A673 (cell line): ENCODE measurements at regions not wholly inside any gene's neighbourhood (a gene's known extent, or its start where the extent isn't known, plus 50 kb on each side); places are given as distances from the start of the nearest gene placed in this dataset.

Experiments used
- BruUV-seq: library from RNA; stranded (reverse); fragments of 400-500 nt; replicated peaks from 2 replicates; lab custom pipeline; 2021; lab: Mats Ljungman, UMichigan
- CTCF ChIA-PET: fragments of 300-600 bp; sonication (Branson Sonifier 250); formaldehyde crosslinking; loops from one replicate; lab custom pipeline; 2022; ENCODE audit warnings: antibody characterized with exemption; lab: Charles Lee
- POLR2A ChIA-PET: fragments of 300-600 bp; sonication (Branson Sonifier 250); formaldehyde crosslinking; loops from one replicate; lab custom pipeline; 2022; ENCODE audit warnings: antibody characterized with exemption; ENCODE audit not compliant: low non-redundant PET; lab: Charles Lee
- DNase-seq: peaks from one replicate; pipeline ENCODE4 v3.0.0-alpha.2; 2015; ENCODE audit warnings: low spot score
- H3K27ac ChIP-seq: fragments of 200-600 bp; sonication (generic); 2 replicates; pipeline ENCODE4 v1.5.1; 2016; ENCODE audit warnings: mixed run types, low read depth, mild to moderate bottlenecking, mixed read lengths, antibody characterized with exemption, low read length; ENCODE audit not compliant: poor library complexity, severe bottlenecking
- H3K27me3 ChIP-seq: fragments of 200-600 bp; sonication (generic); replicated peaks from 2 replicates; pipeline ENCODE4 v1.6.1; 2017; ENCODE audit warnings: mixed run types, low read depth, mild to moderate bottlenecking, mixed read lengths, antibody characterized with exemption, low read length; ENCODE audit not compliant: insufficient read depth, poor library complexity
- H3K36me3 ChIP-seq: fragments of 200-600 bp; sonication (generic); 2 replicates; pipeline ENCODE4 v1.6.1; 2016; ENCODE audit warnings: mixed run types, mild to moderate bottlenecking, mixed read lengths, antibody characterized with exemption, low read length; ENCODE audit not compliant: insufficient read depth, poor library complexity, severe bottlenecking
- H3K4me1 ChIP-seq: fragments of 200-600 bp; sonication (generic); 2 replicates; pipeline ENCODE4 v1.6.1; 2017; ENCODE audit warnings: mixed run types, mild to moderate bottlenecking, mixed read lengths, antibody characterized with exemption, low read length; ENCODE audit not compliant: insufficient read depth, poor library complexity, severe bottlenecking
- H3K4me3 ChIP-seq: fragments of 200-600 bp; sonication (generic); 2 replicates; pipeline ENCODE4 v1.5.1; 2016; ENCODE audit warnings: low read depth, mixed run types, mild to moderate bottlenecking, mixed read lengths, low read length; ENCODE audit not compliant: poor library complexity, severe bottlenecking
- H3K9me3 ChIP-seq: fragments of 200-600 bp; sonication (generic); 2 replicates; pipeline ENCODE4 v1.6.1; 2016; ENCODE audit warnings: mixed run types, low read depth, mild to moderate bottlenecking, mixed read lengths, antibody characterized with exemption, low read length; ENCODE audit not compliant: poor library complexity, severe bottlenecking
- EZH2 ChIP-seq: fragments of 200-600 bp; sonication (generic); IDR thresholded peaks from 2 replicates; pipeline ENCODE4 v1.6.1; 2017; ENCODE audit warnings: borderline replicate concordance, low read depth, mild to moderate bottlenecking, mixed read lengths, antibody characterized with exemption, low read length; ENCODE audit not compliant: poor library complexity, severe bottlenecking
- intact Hi-C: fragments of 100-400 bp; cut with micrococcal nuclease; formaldehyde crosslinking; loops from one replicate; pipeline ENCODE4 v1.10.0; 2022; ENCODE audit not compliant: unreplicated experiment
- TF ChIP-seq, protein P1 (sequence below): fragments of 300-800, 200-600 bp; sonication (generic); conservative IDR thresholded peaks from 2 replicates; pipeline ENCODE4 v1.5.1; 2017; ENCODE audit warnings: low read depth, mild to moderate bottlenecking, antibody characterized with exemption, low read length, moderate library complexity, mixed read lengths

DNA sequence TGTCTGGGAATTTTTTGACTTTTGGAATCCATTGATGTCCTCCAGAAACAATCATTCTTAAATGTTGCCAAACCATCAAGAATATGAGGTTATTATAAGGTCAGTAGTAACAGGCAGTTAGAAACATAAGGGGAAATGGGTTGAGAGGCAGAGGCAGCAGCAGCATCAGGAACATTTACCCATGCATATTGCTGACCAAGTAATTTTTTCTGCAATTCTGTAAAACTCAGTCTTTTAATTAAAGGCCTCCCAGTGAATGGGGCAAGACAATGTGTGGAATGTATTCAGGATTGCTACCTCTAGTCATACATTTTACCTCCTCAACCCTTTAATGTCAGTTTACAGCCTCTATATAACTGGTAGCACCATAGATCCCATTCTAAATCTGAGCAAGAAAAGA is 66.5 kb upstream of the SKAP2 start:
- TF ChIP-seq EZH2, result no peak
- TF ChIP-seq, protein P1, sequence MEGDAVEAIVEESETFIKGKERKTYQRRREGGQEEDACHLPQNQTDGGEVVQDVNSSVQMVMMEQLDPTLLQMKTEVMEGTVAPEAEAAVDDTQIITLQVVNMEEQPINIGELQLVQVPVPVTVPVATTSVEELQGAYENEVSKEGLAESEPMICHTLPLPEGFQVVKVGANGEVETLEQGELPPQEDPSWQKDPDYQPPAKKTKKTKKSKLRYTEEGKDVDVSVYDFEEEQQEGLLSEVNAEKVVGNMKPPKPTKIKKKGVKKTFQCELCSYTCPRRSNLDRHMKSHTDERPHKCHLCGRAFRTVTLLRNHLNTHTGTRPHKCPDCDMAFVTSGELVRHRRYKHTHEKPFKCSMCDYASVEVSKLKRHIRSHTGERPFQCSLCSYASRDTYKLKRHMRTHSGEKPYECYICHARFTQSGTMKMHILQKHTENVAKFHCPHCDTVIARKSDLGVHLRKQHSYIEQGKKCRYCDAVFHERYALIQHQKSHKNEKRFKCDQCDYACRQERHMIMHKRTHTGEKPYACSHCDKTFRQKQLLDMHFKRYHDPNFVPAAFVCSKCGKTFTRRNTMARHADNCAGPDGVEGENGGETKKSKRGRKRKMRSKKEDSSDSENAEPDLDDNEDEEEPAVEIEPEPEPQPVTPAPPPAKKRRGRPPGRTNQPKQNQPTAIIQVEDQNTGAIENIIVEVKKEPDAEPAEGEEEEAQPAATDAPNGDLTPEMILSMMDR, result no peak
- no TSS peak for BruUV-seq
- intact Hi-C loops, result no loop called here
- CTCF ChIA-PET, result no interaction called here
- Histone ChIP-seq H3K36me3 (no peaks in the 10 kb centered on the region), H3K9me3 (no peaks in the 10 kb centered on the region), H3K4me3 (no peak overlapping the region), H3K4me1 (no peaks in the 10 kb centered on the region), H3K27me3 (peaks cover 12% of the 10 kb centered on the region), H3K27ac (no peak overlapping the region)
- DNase-seq, result no peak
- POLR2A ChIA-PET, result no interaction called here

DNA sequence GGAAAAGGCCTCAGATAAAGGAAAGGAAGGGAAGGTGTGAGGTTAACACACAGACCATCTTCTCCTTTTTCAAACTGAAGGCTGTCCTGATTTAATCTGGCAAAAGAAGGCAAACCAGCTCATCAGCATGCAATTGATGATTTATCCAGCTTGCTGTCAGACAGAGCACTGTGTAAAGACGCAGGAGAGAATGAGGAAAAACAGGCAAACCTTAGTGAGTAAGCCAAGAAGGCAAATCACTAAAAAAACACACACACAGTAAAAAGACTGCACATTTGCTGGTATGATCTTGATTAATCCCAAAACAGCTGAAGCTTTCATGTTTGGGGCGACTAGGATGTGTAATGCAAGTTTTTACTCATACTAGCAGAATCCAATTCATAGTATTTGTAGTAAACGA is 65.8 kb upstream of the SKAP2 start:
- ChIA-PET POLR2A (no interaction called here), CTCF (no interaction called here)
- intact Hi-C loops, result no loop called here
- H3K27ac ChIP-seq, result no peak overlapping the region
- no peaks in the 10 kb centered on the region for H3K9me3 ChIP-seq
- DNase-seq, result no peak
- H3K36me3 ChIP-seq, result no peaks in the 10 kb centered on the region
- TF ChIP-seq EZH2, result no peak
- TF ChIP-seq, protein P1, result no peak
- no peak overlapping the region for H3K4me3 ChIP-seq
- peaks cover 12% of the 10 kb centered on the region for H3K27me3 ChIP-seq
- no peaks in the 10 kb centered on the region for H3K4me1 ChIP-seq
- no TSS peak for BruUV-seq

DNA sequence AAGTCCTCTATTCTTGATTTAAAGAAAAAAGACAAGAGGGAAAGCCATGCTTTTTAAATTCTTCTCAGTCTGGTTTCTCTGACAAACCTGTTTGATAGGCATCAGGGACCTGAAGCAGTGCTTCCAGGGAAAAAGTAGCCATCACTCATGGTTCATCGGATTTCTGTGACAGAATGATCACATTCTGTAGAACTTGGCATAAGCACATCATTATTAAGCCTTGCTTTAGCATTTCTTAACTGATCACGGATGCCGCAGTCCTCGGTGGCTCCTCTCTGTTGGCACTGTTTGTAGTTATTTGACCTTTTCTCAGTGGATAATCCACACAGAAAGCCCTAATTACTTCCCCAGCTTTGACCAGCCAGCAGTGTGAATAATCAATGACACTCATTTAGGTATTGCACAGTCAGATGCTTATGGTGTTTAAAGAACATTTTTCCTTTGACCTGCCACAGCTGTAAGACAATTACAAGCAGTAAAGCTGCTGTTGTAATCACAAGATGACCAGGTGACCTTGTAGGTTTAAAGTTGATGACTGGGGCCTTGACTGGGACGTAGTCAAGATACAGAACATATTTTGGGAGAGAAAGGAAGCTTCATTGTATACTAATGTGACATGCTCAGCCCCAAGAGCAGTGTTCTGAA is 64.4 kb upstream of the SKAP2 start:
- Histone ChIP-seq H3K27ac (no peak overlapping the region), H3K27me3 (peaks cover 13% of the 10 kb centered on the region), H3K4me1 (no peaks in the 10 kb centered on the region), H3K9me3 (no peaks in the 10 kb centered on the region), H3K4me3 (no peak overlapping the region), H3K36me3 (no peaks in the 10 kb centered on the region)
- intact Hi-C loops, result no loop called here
- TF ChIP-seq EZH2, result no peak
- TF ChIP-seq, protein P1, result no peak
- POLR2A ChIA-PET, result no interaction called here
- DNase-seq, result no peak
- BruUV-seq, result no TSS peak
- CTCF ChIA-PET, result no interaction called here
